ENCODE measurements at regions not wholly inside any gene's neighbourhood (a gene's known extent, or its start where the extent isn't known, plus 50 kb on each side); places are given as distances from the start of the nearest gene placed in this dataset.

GRCh38 chr13:62512194-62513141 is 1096.8 kb upstream of the PCDH20 start:
- no peak overlapping the region for H3K4me3 ChIP-seq
- no peaks in the 10 kb centered on the region for H3K4me1 ChIP-seq (ENCODE audit: low read depth)
- ATAC-seq (peak; percentile 51), DNase-seq (peak in 2 of 3 donors; percentile 11 to 39)
- no peak for TF ChIP-seq CTCF (IDR thresholded peaks at IDR 0.05)
- no peaks in the 10 kb centered on the region for H3K36me3 ChIP-seq (ENCODE audit: low read depth)
- no peaks in the 10 kb centered on the region for H3K9me3 ChIP-seq
- intact Hi-C loops (cut with DNase I, micrococcal nuclease) = no loop called here

- no peaks in the 10 kb centered on the region for H3K4me1 ChIP-seq (ENCODE audit: low read depth)
- DNase-seq = no peak
- TF ChIP-seq CTCF (IDR thresholded peaks at IDR 0.05) = no peak
- intact Hi-C loops (cut with DNase I, micrococcal nuclease) = no loop called here
- H3K9me3 ChIP-seq = no peaks in the 10 kb centered on the region
- H3K36me3 ChIP-seq (ENCODE audit: low read depth) = no peaks in the 10 kb centered on the region
- no peak for ATAC-seq
- no peak overlapping the region for H3K4me3 ChIP-seq
These were observed 1095.4 kb upstream of the PCDH20 start for GRCh38 chr13:62510906-62511655.

GRCh38 chr13:62502588-62502987 is 1086.9 kb upstream of the PCDH20 start:
- Histone ChIP-seq H3K4me1 (ENCODE audit: low read depth) (no peaks in the 10 kb centered on the region), H3K4me3 (no peak overlapping the region), H3K9me3 (peaks cover 4% of the 10 kb centered on the region), H3K36me3 (ENCODE audit: low read depth) (no peaks in the 10 kb centered on the region)
- intact Hi-C loops (cut with DNase I, micrococcal nuclease) = no loop called here
- DNase-seq (no peak), ATAC-seq (no peak)
- TF ChIP-seq CTCF (IDR thresholded peaks at IDR 0.05) = no peak

- no peak for TF ChIP-seq CTCF (IDR thresholded peaks at IDR 0.05)
- Histone ChIP-seq H3K36me3 (ENCODE audit: low read depth) (no peaks in the 10 kb centered on the region), H3K4me1 (ENCODE audit: low read depth) (no peaks in the 10 kb centered on the region), H3K4me3 (no peak overlapping the region), H3K9me3 (no peaks in the 10 kb centered on the region)
- DNase-seq (no peak), ATAC-seq (no peak)
- intact Hi-C loops (cut with DNase I, micrococcal nuclease) = no loop called here
These were observed 1074.1 kb upstream of the PCDH20 start for GRCh38 chr13:62489731-62490130.

- peaks cover 2% of the 10 kb centered on the region for H3K9me3 ChIP-seq
- no peak for TF ChIP-seq CTCF (IDR thresholded peaks at IDR 0.05)
- no peaks in the 10 kb centered on the region for H3K36me3 ChIP-seq (ENCODE audit: low read depth)
- intact Hi-C loops (cut with DNase I, micrococcal nuclease) = no loop called here
- DNase-seq (no peak), ATAC-seq (no peak)
- no peaks in the 10 kb centered on the region for H3K4me1 ChIP-seq (ENCODE audit: low read depth)
- no peak overlapping the region for H3K4me3 ChIP-seq
These were observed 1068.1 kb upstream of the PCDH20 start for GRCh38 chr13:62483774-62484173.

Measured in mucosa of descending colon (tissue), 3 donors.